ENCODE measurements at regions not wholly inside any gene's neighbourhood (a gene's known extent, or its start where the extent isn't known, plus 50 kb on each side); places are given as distances from the start of the nearest gene placed in this dataset.

- Histone ChIP-seq H3K9me3 (ENCODE audit: control insufficient read depth, insufficient read depth, low read length) (no peaks in the 10 kb centered on the region), H3K4me3 (ENCODE audit: low read length) (no peak overlapping the region), H3K36me3 (ENCODE audit: control insufficient read depth, insufficient read depth, low read length) (no peaks in the 10 kb centered on the region), H3K4me1 (ENCODE audit: control insufficient read depth, insufficient read depth, low read length) (no peaks in the 10 kb centered on the region), H3K27ac (ENCODE audit: low read length) (no peak overlapping the region), H3K27me3 (ENCODE audit: control insufficient read depth, insufficient read depth, low read length) (no peaks in the 10 kb centered on the region)
- DNase-seq (ENCODE audit: low read depth, low spot score) = no peak
These were observed 364.3 kb downstream of the SLITRK6 start for GRCh38 chr13:85434927-85435326.

- no peaks in the 10 kb centered on the region for H3K9me3 ChIP-seq (ENCODE audit: control insufficient read depth, insufficient read depth, low read length)
- no peaks in the 10 kb centered on the region for H3K27me3 ChIP-seq (ENCODE audit: control insufficient read depth, insufficient read depth, low read length)
- no peaks in the 10 kb centered on the region for H3K4me1 ChIP-seq (ENCODE audit: control insufficient read depth, insufficient read depth, low read length)
- no peaks in the 10 kb centered on the region for H3K36me3 ChIP-seq (ENCODE audit: control insufficient read depth, insufficient read depth, low read length)
- no peak overlapping the region for H3K27ac ChIP-seq (ENCODE audit: low read length)
- no peak overlapping the region for H3K4me3 ChIP-seq (ENCODE audit: low read length)
- no peak for DNase-seq (ENCODE audit: low read depth, low spot score)
These were observed 366.3 kb downstream of the SLITRK6 start for GRCh38 chr13:85432881-85433280.

- no peak overlapping the region for H3K4me3 ChIP-seq (ENCODE audit: low read length)
- no peaks in the 10 kb centered on the region for H3K27me3 ChIP-seq (ENCODE audit: control insufficient read depth, insufficient read depth, low read length)
- H3K4me1 ChIP-seq (ENCODE audit: control insufficient read depth, insufficient read depth, low read length) = no peaks in the 10 kb centered on the region
- no peaks in the 10 kb centered on the region for H3K9me3 ChIP-seq (ENCODE audit: control insufficient read depth, insufficient read depth, low read length)
- WGBS (ENCODE audit: insufficient coverage, insufficient read length) = no CpG with 5 or more reads among the region's 9 CpGs
- no peak overlapping the region for H3K27ac ChIP-seq (ENCODE audit: low read length)
- no peaks in the 10 kb centered on the region for H3K36me3 ChIP-seq (ENCODE audit: control insufficient read depth, insufficient read depth, low read length)
- no peak for DNase-seq (ENCODE audit: low read depth, low spot score)
These were observed 367.5 kb downstream of the SLITRK6 start for GRCh38 chr13:85431720-85432119.

DNA sequence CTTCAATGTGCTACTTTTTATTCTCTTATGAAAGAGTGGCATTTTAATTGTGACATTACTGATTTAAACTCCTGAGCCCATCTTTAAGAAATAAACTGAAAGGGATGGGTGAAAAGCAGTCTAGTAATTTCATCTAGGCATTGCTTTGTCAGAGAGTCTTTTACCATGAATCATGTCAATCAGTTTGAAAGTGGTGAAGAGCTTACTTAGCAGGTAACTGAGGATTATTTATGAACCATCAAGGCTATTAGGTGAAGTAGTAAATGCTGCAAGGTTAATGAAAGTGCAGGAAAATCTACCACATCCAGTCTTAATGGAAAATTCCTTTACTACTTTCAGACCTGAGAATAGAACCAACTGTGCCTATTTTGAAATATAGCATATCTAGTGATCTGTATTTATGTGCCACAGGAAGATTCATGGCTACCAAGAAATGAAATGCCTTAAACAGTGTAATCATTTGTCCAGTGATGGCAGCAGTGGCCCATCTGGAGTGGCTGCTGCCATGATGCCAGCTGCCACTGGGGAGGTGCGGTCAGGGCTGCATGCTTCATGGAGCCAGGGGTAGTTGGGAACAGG, 368.9 kb downstream of the SLITRK6 start:
- Histone ChIP-seq H3K27ac (ENCODE audit: low read length) (no peak overlapping the region), H3K9me3 (ENCODE audit: control insufficient read depth, insufficient read depth, low read length) (no peaks in the 10 kb centered on the region), H3K4me1 (ENCODE audit: control insufficient read depth, insufficient read depth, low read length) (no peaks in the 10 kb centered on the region), H3K4me3 (ENCODE audit: low read length) (no peak overlapping the region), H3K36me3 (ENCODE audit: control insufficient read depth, insufficient read depth, low read length) (no peaks in the 10 kb centered on the region), H3K27me3 (ENCODE audit: control insufficient read depth, insufficient read depth, low read length) (no peaks in the 10 kb centered on the region)
- no peak for DNase-seq (ENCODE audit: low read depth, low spot score)
- no CpG with 5 or more reads among the region's 1 CpG for WGBS (ENCODE audit: insufficient coverage, insufficient read length)

- DNase-seq (ENCODE audit: low read depth, low spot score) = no peak
- H3K27ac ChIP-seq (ENCODE audit: low read length) = no peak overlapping the region
- no peaks in the 10 kb centered on the region for H3K27me3 ChIP-seq (ENCODE audit: control insufficient read depth, insufficient read depth, low read length)
- H3K4me3 ChIP-seq (ENCODE audit: low read length) = no peak overlapping the region
- no peaks in the 10 kb centered on the region for H3K9me3 ChIP-seq (ENCODE audit: control insufficient read depth, insufficient read depth, low read length)
- H3K4me1 ChIP-seq (ENCODE audit: control insufficient read depth, insufficient read depth, low read length) = no peaks in the 10 kb centered on the region
- H3K36me3 ChIP-seq (ENCODE audit: control insufficient read depth, insufficient read depth, low read length) = no peaks in the 10 kb centered on the region
These were observed 371.8 kb downstream of the SLITRK6 start for GRCh38 chr13:85427416-85427815.

- H3K4me3 ChIP-seq (ENCODE audit: low read length) = no peak overlapping the region
- no peaks in the 10 kb centered on the region for H3K4me1 ChIP-seq (ENCODE audit: control insufficient read depth, insufficient read depth, low read length)
- H3K27me3 ChIP-seq (ENCODE audit: control insufficient read depth, insufficient read depth, low read length) = no peaks in the 10 kb centered on the region
- no peaks in the 10 kb centered on the region for H3K36me3 ChIP-seq (ENCODE audit: control insufficient read depth, insufficient read depth, low read length)
- DNase-seq (ENCODE audit: low read depth, low spot score) = no peak
- WGBS (ENCODE audit: insufficient coverage, insufficient read length) = no CpG with 5 or more reads among the region's 2 CpGs
- no peaks in the 10 kb centered on the region for H3K9me3 ChIP-seq (ENCODE audit: control insufficient read depth, insufficient read depth, low read length)
- H3K27ac ChIP-seq (ENCODE audit: low read length) = no peak overlapping the region
These were observed 379.1 kb downstream of the SLITRK6 start for GRCh38 chr13:85420136-85420535.

GRCh38 chr13:85419611-85420010, 379.6 kb downstream of the SLITRK6 start:
- Histone ChIP-seq H3K4me1 (ENCODE audit: control insufficient read depth, insufficient read depth, low read length) (no peaks in the 10 kb centered on the region), H3K27ac (ENCODE audit: low read length) (no peak overlapping the region), H3K36me3 (ENCODE audit: control insufficient read depth, insufficient read depth, low read length) (no peaks in the 10 kb centered on the region), H3K9me3 (ENCODE audit: control insufficient read depth, insufficient read depth, low read length) (no peaks in the 10 kb centered on the region), H3K4me3 (ENCODE audit: low read length) (no peak overlapping the region), H3K27me3 (ENCODE audit: control insufficient read depth, insufficient read depth, low read length) (no peaks in the 10 kb centered on the region)
- no peak for DNase-seq (ENCODE audit: low read depth, low spot score)
- WGBS (ENCODE audit: insufficient coverage, insufficient read length) = no CpG with 5 or more reads among the region's 1 CpG

GRCh38 chr13:85417807-85418206, 381.4 kb downstream of the SLITRK6 start:
- no peaks in the 10 kb centered on the region for H3K27me3 ChIP-seq (ENCODE audit: control insufficient read depth, insufficient read depth, low read length)
- no peak overlapping the region for H3K4me3 ChIP-seq (ENCODE audit: low read length)
- no peaks in the 10 kb centered on the region for H3K36me3 ChIP-seq (ENCODE audit: control insufficient read depth, insufficient read depth, low read length)
- H3K9me3 ChIP-seq (ENCODE audit: control insufficient read depth, insufficient read depth, low read length) = no peaks in the 10 kb centered on the region
- no CpG with 5 or more reads among the region's 8 CpGs for WGBS (ENCODE audit: insufficient coverage, insufficient read length)
- H3K27ac ChIP-seq (ENCODE audit: low read length) = no peak overlapping the region
- DNase-seq (ENCODE audit: low read depth, low spot score) = no peak
- H3K4me1 ChIP-seq (ENCODE audit: control insufficient read depth, insufficient read depth, low read length) = no peaks in the 10 kb centered on the region

- no peaks in the 10 kb centered on the region for H3K9me3 ChIP-seq (ENCODE audit: control insufficient read depth, insufficient read depth, low read length)
- no peaks in the 10 kb centered on the region for H3K36me3 ChIP-seq (ENCODE audit: control insufficient read depth, insufficient read depth, low read length)
- H3K27me3 ChIP-seq (ENCODE audit: control insufficient read depth, insufficient read depth, low read length) = no peaks in the 10 kb centered on the region
- no peaks in the 10 kb centered on the region for H3K4me1 ChIP-seq (ENCODE audit: control insufficient read depth, insufficient read depth, low read length)
- H3K27ac ChIP-seq (ENCODE audit: low read length) = no peak overlapping the region
- no peak for DNase-seq (ENCODE audit: low read depth, low spot score)
- 100% methylated on average over 2 of the region's 2 CpGs for WGBS (ENCODE audit: insufficient coverage, insufficient read length)
- H3K4me3 ChIP-seq (ENCODE audit: low read length) = no peak overlapping the region
These were observed 385.6 kb downstream of the SLITRK6 start for GRCh38 chr13:85413664-85414063.

- H3K27me3 ChIP-seq (ENCODE audit: control insufficient read depth, insufficient read depth, low read length) = no peaks in the 10 kb centered on the region
- DNase-seq (ENCODE audit: low read depth, low spot score) = no peak
- H3K27ac ChIP-seq (ENCODE audit: low read length) = no peak overlapping the region
- no peaks in the 10 kb centered on the region for H3K4me1 ChIP-seq (ENCODE audit: control insufficient read depth, insufficient read depth, low read length)
- no peaks in the 10 kb centered on the region for H3K36me3 ChIP-seq (ENCODE audit: control insufficient read depth, insufficient read depth, low read length)
- no peaks in the 10 kb centered on the region for H3K9me3 ChIP-seq (ENCODE audit: control insufficient read depth, insufficient read depth, low read length)
- H3K4me3 ChIP-seq (ENCODE audit: low read length) = no peak overlapping the region
- no CpG with 5 or more reads among the region's 1 CpG for WGBS (ENCODE audit: insufficient coverage, insufficient read length)
These were observed 386.8 kb downstream of the SLITRK6 start for GRCh38 chr13:85412448-85412847.

- no peaks in the 10 kb centered on the region for H3K9me3 ChIP-seq (ENCODE audit: control insufficient read depth, insufficient read depth, low read length)
- no peak for DNase-seq (ENCODE audit: low read depth, low spot score)
- H3K27me3 ChIP-seq (ENCODE audit: control insufficient read depth, insufficient read depth, low read length) = no peaks in the 10 kb centered on the region
- no peaks in the 10 kb centered on the region for H3K4me1 ChIP-seq (ENCODE audit: control insufficient read depth, insufficient read depth, low read length)
- H3K36me3 ChIP-seq (ENCODE audit: control insufficient read depth, insufficient read depth, low read length) = no peaks in the 10 kb centered on the region
- WGBS (ENCODE audit: insufficient coverage, insufficient read length) = no CpG with 5 or more reads among the region's 2 CpGs
- H3K27ac ChIP-seq (ENCODE audit: low read length) = no peak overlapping the region
- H3K4me3 ChIP-seq (ENCODE audit: low read length) = no peak overlapping the region
These were observed 387.6 kb downstream of the SLITRK6 start for GRCh38 chr13:85411591-85411990.

Data from iPS DF 6.9 (cell line).